Liver (tissue), 3 donors: ENCODE measurements at regions not wholly inside any gene's neighbourhood (a gene's known extent, or its start where the extent isn't known, plus 50 kb on each side); places are given as distances from the start of the nearest gene placed in this dataset.

Experiments used
- CTCF ChIP-seq: fragments of 150-350 bp; IDR thresholded peaks from 2 replicates; pipeline ENCODE4 v1.5.1; 2017; ENCODE audit warnings: improper control_type of control experiment, low read depth, low read length; ENCODE audit not compliant: missing input control
- EGR1 ChIP-seq, 2 donors: IDR thresholded peaks; 2 replicates each; pipeline ENCODE4 v1.6.1; 2016 to 2018; ENCODE audit warnings: antibody characterized with exemption in 2 of 2, low read depth in 2 of 2
- GABPA ChIP-seq, 2 donors: IDR thresholded peaks in 1 of 2; conservative IDR thresholded peaks in 1 of 2; 2 replicates each; pipeline ENCODE4 v1.6.1; 2016; ENCODE audit warnings: antibody characterized with exemption in 2 of 2, mild to moderate bottlenecking in 1 of 2, moderate library complexity in 1 of 2
- HNF4A ChIP-seq, 2 donors: conservative IDR thresholded peaks; 2 replicates each; pipeline ENCODE4 v1.6.1; 2016; ENCODE audit warnings: antibody characterized with exemption in 2 of 2, mild to moderate bottlenecking in 2 of 2
- JUND ChIP-seq, 2 donors: IDR thresholded peaks; 2 replicates each; pipeline ENCODE4 v1.6.1; 2016; ENCODE audit warnings: antibody characterized with exemption in 2 of 2
- MAX ChIP-seq: IDR thresholded peaks from 2 replicates; pipeline ENCODE4 v1.6.1; 2016; ENCODE audit warnings: antibody characterized with exemption
- RAD21 ChIP-seq, 2 donors: IDR thresholded peaks; 2 replicates each; pipeline ENCODE4 v1.6.1; 2016; ENCODE audit warnings: antibody characterized with exemption in 2 of 2, mild to moderate bottlenecking in 2 of 2
- RXRA ChIP-seq, 2 donors: IDR thresholded peaks; 2 replicates each; pipeline ENCODE4 v1.6.1; 2017 to 2018; ENCODE audit warnings: antibody characterized with exemption in 2 of 2, mild to moderate bottlenecking in 1 of 2
- TAF1 ChIP-seq: conservative IDR thresholded peaks from 2 replicates; pipeline ENCODE4 v1.6.1; 2016; ENCODE audit warnings: antibody characterized with exemption, mild to moderate bottlenecking
- YY1 ChIP-seq: IDR thresholded peaks from 2 replicates; pipeline ENCODE4 v1.6.1; 2016; ENCODE audit warnings: antibody characterized with exemption, mild to moderate bottlenecking
- donor health status: healthy.
- donor health status: healthy.

- TF ChIP-seq CTCF (no peak), RXRA (IDR thresholded peaks at IDR 0.05) (no peak), TAF1 (no peak), EGR1 (IDR thresholded peaks at IDR 0.05; ENCODE audit: low read depth in 2 of 2) (no peak), RAD21 (IDR thresholded peaks at IDR 0.05) (no peak), JUND (IDR thresholded peaks at IDR 0.05) (no peak), MAX (no peak), YY1 (no peak), GABPA (IDR thresholded peaks at IDR 0.05 in 1 of 2, conservative IDR thresholded peaks at IDR 0.05 in 1 of 2) (no peak), HNF4A (conservative IDR thresholded peaks at IDR 0.05) (no peak)
These were observed 68.9 kb downstream of the TM2D3 start for GRCh38 chr15:101583284-101583683.
